ENCODE measurements at regions not wholly inside any gene's neighbourhood (a gene's known extent, or its start where the extent isn't known, plus 50 kb on each side); places are given as distances from the start of the nearest gene placed in this dataset.

- Histone ChIP-seq H3K27ac (ENCODE audit: low read depth, low read length) (no peak overlapping the region), H3K9me2 (replicated peaks; ENCODE audit: control insufficient read depth, low read length) (no peaks in the 10 kb centered on the region), H4K20me1 (ENCODE audit: control insufficient read depth, insufficient read depth, low read depth, low read length) (no peaks in the 10 kb centered on the region), H3K4me1 (ENCODE audit: control insufficient read depth, low read length) (no peaks in the 10 kb centered on the region), H3K36me3 (ENCODE audit: control insufficient read depth, low read length) (no peaks in the 10 kb centered on the region), H3K79me2 (ENCODE audit: control insufficient read depth, low read length) (no peaks in the 10 kb centered on the region), H3K27me3 (ENCODE audit: control insufficient read depth, low read length) (peaks cover 21% of the 10 kb centered on the region; the same call in 1 of the 2 replicates), H3K4me2 (ENCODE audit: low read length) (no peak overlapping the region), H3K9me3 (ENCODE audit: control insufficient read depth, insufficient read depth, low read length) (no peaks in the 10 kb centered on the region), H3F3A (ENCODE audit: control insufficient read depth, insufficient read depth) (no peaks in the 10 kb centered on the region), H3K4me3 (ENCODE audit: low read length) (no peak overlapping the region)
- TF ChIP-seq CTCF (IDR thresholded peaks at IDR 0.05; ENCODE audit: low read depth, low read length, poor library complexity, severe bottlenecking) (no peak), EZH2phosphoT487 (IDR thresholded peaks at IDR 0.05; ENCODE audit: borderline replicate concordance, low read length) (no peak)
Observed at GRCh38 chr20:33923740-33924139, 70.0 kb upstream of the RALY start.

GRCh38 chr20:33925867-33926266 lies 67.8 kb upstream of the RALY start:
- TF ChIP-seq CTCF (IDR thresholded peaks at IDR 0.05; ENCODE audit: low read depth, low read length, poor library complexity, severe bottlenecking) (no peak), EZH2phosphoT487 (IDR thresholded peaks at IDR 0.05; ENCODE audit: borderline replicate concordance, low read length) (no peak)

GRCh38 chr20:33926425-33926824 lies 67.3 kb upstream of the RALY start:
- H3K36me3 ChIP-seq (ENCODE audit: control insufficient read depth, low read length) = no peaks in the 10 kb centered on the region
- no peak overlapping the region for H3K4me3 ChIP-seq (ENCODE audit: low read length)
- H3K27me3 ChIP-seq (ENCODE audit: control insufficient read depth, low read length) = peaks cover 21% of the 10 kb centered on the region; the same call in 1 of the 2 replicates
- H3K4me2 ChIP-seq (ENCODE audit: low read length) = no peak overlapping the region
- H3K27ac ChIP-seq (ENCODE audit: low read depth, low read length) = no peak overlapping the region
- no peaks in the 10 kb centered on the region for H3K79me2 ChIP-seq (ENCODE audit: control insufficient read depth, low read length)
- TF ChIP-seq CTCF (IDR thresholded peaks at IDR 0.05; ENCODE audit: low read depth, low read length, poor library complexity, severe bottlenecking) (no peak), EZH2phosphoT487 (IDR thresholded peaks at IDR 0.05; ENCODE audit: borderline replicate concordance, low read length) (no peak)
- no peaks in the 10 kb centered on the region for H3K9me2 ChIP-seq (replicated peaks; ENCODE audit: control insufficient read depth, low read length)
- H3K9me3 ChIP-seq (ENCODE audit: control insufficient read depth, insufficient read depth, low read length) = no peaks in the 10 kb centered on the region
- no peaks in the 10 kb centered on the region for H4K20me1 ChIP-seq (ENCODE audit: control insufficient read depth, insufficient read depth, low read depth, low read length)
- H3K4me1 ChIP-seq (ENCODE audit: control insufficient read depth, low read length) = no peaks in the 10 kb centered on the region
- no peaks in the 10 kb centered on the region for H3F3A ChIP-seq (ENCODE audit: control insufficient read depth, insufficient read depth)

More at GRCh38 chr20:33925867-33926266, 67.8 kb upstream of the RALY start:
- Histone ChIP-seq H3K36me3 (ENCODE audit: control insufficient read depth, low read length) (no peaks in the 10 kb centered on the region), H3K4me2 (ENCODE audit: low read length) (no peak overlapping the region), H3K4me3 (ENCODE audit: low read length) (no peak overlapping the region), H3K9me3 (ENCODE audit: control insufficient read depth, insufficient read depth, low read length) (no peaks in the 10 kb centered on the region), H4K20me1 (ENCODE audit: control insufficient read depth, insufficient read depth, low read depth, low read length) (no peaks in the 10 kb centered on the region), H3K27me3 (ENCODE audit: control insufficient read depth, low read length) (peaks cover 21% of the 10 kb centered on the region; the same call in 1 of the 2 replicates), H3K9me2 (replicated peaks; ENCODE audit: control insufficient read depth, low read length) (no peaks in the 10 kb centered on the region), H3K79me2 (ENCODE audit: control insufficient read depth, low read length) (no peaks in the 10 kb centered on the region), H3K4me1 (ENCODE audit: control insufficient read depth, low read length) (no peaks in the 10 kb centered on the region), H3F3A (ENCODE audit: control insufficient read depth, insufficient read depth) (no peaks in the 10 kb centered on the region), H3K27ac (ENCODE audit: low read depth, low read length) (no peak overlapping the region)
